GM19023 (cell line): ENCODE measurements at regions not wholly inside any gene's neighbourhood (a gene's known extent, or its start where the extent isn't known, plus 50 kb on each side); places are given as distances from the start of the nearest gene placed in this dataset.

Experiments
- ATAC-seq: cut with Tn5 transposase; IDR thresholded peaks from one replicate; pipeline ENCODE4 v1.9.1; 2021; ENCODE audit warnings: mild to moderate bottlenecking, moderate library complexity; ENCODE audit not compliant: unreplicated experiment

- ATAC-seq = no peak
Measured at GRCh38 chr5:106921567-106921966, 749.2 kb downstream of the EFNA5 start.

DNA sequence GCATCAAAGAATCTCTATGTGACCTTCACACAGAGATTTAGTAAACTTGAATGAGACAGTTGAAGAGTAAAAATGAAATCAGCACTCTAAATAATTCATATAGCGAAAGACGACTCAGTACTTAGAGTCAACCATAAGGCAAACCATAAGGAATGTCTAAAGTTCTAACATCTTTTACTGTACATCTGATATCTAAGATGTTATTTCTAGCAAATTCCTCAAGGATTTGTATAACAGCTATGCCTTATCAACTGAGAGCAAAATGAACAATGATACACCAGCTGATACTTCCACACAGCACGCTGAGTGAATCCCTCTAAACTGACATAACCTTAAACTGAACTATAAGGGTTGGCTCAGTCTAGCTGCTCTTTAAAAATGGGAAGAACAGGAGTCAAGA, 760.3 kb downstream of the EFNA5 start:
- ATAC-seq = no peak

DNA sequence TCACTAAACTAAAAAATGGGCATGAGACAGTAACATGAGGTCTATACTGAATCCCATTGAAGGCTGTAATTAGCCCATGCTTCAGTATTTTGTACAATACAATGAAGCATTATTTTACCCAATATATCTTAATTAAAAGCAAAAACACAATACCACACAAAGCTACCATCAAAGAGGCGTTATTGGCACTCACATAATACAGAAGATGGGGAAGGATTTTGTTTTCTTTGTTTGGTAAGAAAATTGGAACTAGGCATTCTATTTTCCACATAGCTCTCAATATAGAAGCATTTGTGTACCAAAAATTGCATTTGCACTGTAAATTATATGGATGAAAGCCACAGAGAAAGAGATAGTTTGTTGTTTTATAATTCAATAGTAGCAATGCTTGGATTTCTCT, 761.0 kb downstream of the EFNA5 start:
- ATAC-seq = no peak

DNA sequence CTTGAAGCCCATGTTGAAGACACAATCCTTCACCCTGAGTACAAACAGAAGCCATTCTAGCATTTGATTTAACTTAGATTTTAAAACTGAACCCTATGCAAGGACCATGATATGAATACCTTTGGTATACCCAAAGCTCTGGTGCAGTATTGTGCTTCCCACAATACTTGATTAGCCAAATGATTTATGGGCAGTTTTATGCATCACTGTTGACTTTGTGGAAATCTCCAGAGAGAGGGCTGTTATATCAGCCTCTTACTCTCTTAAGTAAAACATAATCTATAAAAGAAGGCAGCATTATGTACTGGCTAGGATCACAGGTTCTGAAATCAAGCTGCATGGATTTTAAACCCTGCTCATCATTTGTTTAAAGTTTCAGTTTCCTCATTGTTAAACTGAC, 762.8 kb downstream of the EFNA5 start:
- ATAC-seq = no peak

DNA sequence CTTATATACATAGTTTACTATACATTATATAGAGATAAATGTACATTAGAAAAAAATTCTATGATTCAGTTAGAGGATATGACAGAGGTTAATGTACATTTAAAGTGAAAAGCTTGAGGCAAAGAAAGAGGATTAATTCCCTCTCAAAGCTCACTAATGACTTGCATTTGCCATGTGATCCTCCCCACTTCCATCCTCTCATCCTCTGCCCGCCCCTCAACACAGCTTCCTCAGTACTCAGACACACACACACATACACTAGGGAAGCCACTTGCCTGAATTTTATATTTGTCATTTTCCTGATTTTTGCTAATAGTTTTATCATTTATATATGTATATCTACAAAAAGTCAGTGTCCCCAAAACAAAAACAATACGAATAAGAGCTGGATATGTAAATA, 764.5 kb downstream of the EFNA5 start:
- ATAC-seq = no peak

- ATAC-seq = no peak
Measured at GRCh38 chr5:106894964-106895363, 775.8 kb downstream of the EFNA5 start.

DNA sequence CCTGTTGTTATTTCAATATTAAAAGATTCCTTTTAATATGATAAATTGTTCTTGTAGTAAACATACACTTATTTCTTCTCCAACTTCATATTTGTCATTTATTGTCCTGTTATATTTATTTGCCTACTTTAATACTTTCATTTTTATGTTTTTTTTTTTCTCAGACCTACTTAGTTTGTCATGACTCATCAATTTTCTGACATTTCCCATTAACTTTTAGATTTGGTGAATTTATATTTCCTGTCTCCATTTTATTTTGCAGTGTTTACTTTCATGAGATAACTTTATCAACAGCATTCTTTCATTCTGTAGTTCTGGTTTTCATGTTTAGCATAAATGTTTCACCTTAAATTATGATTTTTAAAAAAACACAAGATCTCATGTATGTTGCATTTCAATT, 788.7 kb downstream of the EFNA5 start:
- no peak for ATAC-seq

DNA sequence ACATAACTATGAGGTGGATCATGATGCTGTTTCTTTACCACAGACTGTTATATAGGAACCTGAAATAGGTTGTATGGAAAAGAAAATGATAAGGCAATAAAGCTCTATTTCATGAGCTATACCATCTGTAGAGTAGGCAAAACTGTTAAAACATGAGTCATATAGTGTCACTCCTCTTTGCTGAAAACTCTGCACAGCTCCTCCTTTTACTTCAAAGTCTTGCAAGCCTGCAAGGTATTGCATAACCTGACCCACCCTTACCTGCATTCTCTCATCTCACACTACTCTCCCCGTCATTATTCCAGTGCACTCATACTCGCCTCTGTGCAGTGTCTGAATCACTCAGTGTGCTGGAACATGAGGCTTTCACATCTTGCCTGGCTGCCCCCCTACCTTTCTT, 790.1 kb downstream of the EFNA5 start:
- ATAC-seq = no peak

GRCh38 chr5:106877881-106878280, 792.9 kb downstream of the EFNA5 start:
- no peak for ATAC-seq

GRCh38 chr5:106876665-106877194, 794.0 kb downstream of the EFNA5 start:
- no peak for ATAC-seq

DNA sequence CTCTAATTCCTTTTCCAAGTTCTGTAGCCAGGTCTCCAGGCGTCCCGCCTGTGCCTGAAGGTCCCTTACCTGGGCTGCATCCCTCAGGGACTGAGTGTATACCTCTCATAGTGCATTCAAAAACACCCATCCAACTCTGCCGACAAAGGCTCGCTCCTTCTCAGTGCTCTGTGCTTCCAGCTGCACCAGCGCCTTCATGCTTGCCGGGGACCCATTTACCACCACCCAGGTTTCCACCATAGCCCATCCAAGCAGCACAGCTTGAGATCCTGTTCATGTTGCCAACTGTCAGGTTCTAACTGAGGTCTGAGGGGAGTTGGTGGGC, 794.5 kb downstream of the EFNA5 start:
- ATAC-seq = no peak

- no peak for ATAC-seq
Measured at GRCh38 chr5:106875591-106876297, 795.0 kb downstream of the EFNA5 start.

- ATAC-seq = no peak
Measured at GRCh38 chr5:106874974-106875373, 795.8 kb downstream of the EFNA5 start.

GRCh38 chr5:106874531-106874930, 796.2 kb downstream of the EFNA5 start:
- no peak for ATAC-seq

GRCh38 chr5:106873568-106873967, 797.2 kb downstream of the EFNA5 start:
- no peak for ATAC-seq

DNA sequence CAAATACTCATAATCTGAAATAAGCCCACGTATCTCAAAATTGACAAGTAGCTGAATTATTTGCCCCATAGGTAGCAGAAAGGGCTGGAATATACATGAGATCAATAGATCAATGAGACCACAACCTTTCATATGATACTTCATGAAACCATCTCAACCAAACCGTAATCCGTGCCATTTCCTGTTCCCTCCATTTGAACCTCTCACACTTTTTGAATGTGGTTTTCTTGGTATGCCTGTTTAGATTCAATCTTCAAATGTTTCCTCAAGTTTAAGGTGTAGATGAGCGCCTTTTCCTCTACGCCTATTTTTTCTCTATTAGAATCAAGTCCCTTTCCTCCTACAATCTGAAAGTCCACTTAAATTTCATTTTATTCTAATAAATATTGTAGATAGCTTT, 805.5 kb downstream of the EFNA5 start:
- ATAC-seq = no peak

DNA sequence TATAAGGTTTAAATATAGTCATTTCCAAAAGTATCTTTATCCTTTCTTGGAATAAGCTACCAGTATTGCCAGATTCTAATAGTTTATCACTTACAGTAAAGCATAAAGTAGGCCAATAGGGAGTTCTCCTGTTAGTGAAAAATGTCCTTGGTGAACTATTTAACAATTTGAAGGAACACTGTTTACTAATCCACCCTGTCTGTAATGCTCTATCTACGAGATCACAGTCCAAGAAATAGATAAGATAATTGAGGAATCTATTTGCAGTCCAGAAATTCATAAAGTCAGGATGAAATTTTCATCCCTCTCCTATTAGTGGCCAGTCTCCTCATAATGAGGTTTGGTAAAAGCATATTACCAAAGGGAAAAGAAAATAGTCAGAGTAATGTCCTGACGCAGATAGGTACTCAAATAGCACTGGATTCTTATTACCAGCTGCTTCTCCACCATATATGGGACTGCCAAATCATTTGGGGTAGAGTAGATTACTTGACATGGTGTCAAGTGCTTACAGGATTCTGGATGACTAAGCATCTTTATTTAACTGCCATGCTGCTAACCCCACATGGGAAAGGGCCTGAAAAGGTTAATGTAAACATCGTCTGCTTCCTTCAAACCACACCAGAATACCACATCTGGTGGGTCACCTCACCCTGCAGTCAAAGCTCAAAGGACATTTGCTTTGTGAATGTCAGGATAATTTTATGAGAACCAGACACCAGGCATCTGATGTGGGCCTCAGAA, 808.1 kb downstream of the EFNA5 start:
- ATAC-seq = no peak

DNA sequence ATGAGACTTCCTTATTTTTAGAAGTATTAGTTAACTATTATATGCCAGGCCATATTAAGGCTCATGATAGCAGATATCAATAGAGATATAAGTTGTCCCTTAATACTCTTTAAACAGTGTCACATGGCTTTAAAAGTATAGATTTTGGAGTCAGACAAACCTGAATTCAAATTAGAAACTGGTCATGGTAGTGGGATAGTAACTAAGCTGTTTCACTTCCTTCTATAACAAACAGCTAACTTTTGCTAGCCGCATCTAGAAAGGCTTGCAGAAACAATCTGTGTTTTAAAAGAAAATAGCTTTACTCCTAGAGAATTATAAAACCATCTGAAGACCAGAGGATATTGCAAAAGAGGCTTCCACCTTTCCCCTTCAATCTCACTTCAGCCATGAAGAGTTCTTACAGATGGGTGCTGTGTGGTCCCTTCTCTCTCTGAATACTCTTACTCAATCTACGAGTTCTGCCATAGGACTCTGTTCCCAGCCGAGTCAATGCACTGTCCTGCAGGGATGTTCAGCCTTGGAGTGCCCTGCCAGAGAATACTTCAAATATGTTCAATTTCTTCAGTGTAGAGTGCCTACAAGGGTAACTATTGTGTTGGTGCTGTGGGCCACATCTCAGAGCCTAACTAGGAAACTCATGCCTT, 810.2 kb downstream of the EFNA5 start:
- no peak for ATAC-seq

GRCh38 chr5:106858616-106859015, 812.1 kb downstream of the EFNA5 start:
- ATAC-seq = no peak

DNA sequence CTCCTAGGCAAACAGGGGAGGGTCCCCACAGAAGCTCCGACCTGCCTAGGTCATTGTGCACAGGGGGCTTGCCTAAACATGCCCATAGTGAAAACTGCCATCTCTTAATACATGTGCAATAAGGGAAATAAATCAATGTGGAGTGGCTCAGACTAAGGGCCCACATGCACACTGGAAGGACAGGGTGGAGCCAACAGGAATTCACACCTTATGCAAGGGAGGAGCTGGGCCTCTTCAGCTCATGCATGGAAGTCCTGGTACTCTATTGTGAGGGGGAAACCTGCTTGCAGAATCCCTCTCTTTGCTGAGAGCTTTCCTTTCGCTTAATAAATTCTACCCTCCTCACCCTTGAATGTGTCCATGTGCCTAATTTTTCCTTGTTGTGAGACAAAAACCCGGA, 815.8 kb downstream of the EFNA5 start:
- ATAC-seq = no peak

DNA sequence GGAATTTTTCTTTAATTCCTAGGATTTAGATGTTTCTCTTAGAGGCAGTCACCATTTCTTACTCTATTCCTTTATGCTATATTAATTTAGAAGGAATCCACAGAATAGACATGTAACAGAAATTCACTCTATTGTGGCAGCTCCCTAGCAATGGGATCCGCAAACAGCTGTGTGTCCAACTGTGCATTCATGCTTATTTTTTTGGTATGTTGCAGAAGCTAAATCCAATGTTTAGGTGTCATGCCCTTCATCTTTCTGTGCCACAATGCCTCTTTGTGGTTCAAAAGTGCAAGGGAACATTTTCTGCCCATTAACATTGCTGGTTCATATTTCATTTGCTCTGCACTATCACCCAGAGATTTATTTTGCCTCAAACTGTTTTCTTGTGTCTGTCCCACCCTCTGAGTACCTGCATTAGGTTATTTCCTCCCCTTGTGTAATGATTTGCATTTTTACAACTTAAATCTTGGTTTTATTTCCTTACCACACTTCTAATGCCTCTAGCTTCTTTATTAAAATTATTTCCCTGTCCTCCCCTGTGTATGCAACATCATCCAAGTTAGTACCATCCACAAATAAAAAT, 816.5 kb downstream of the EFNA5 start:
- ATAC-seq = no peak

GRCh38 chr5:106853266-106853665, 817.5 kb downstream of the EFNA5 start:
- no peak for ATAC-seq
